Testis (tissue), 2 donors: ENCODE measurements at regions not wholly inside any gene's neighbourhood (a gene's known extent, or its start where the extent isn't known, plus 50 kb on each side); places are given as distances from the start of the nearest gene placed in this dataset.

ENCODE experiments used
- DNase-seq: peaks from one replicate; pipeline ENCODE4 v3.0.0-alpha.2; 2019
- H3K27ac ChIP-seq, 2 donors: fragments of 200-600 bp; sonication (generic); one replicate each; pipeline ENCODE4 v1.5.1; 2019
- H3K27me3 ChIP-seq: fragments of 200-600 bp; sonication (generic); one replicate; pipeline ENCODE4 v1.5.1; 2019
- H3K36me3 ChIP-seq: fragments of 200-600 bp; sonication (generic); one replicate; pipeline ENCODE4 v1.5.1; 2017; ENCODE audit warnings: low read depth; ENCODE audit errors: missing control alignments
- H3K4me1 ChIP-seq: fragments of 200-600 bp; sonication (generic); one replicate; pipeline ENCODE4 v1.5.1; 2019
- H3K4me3 ChIP-seq, 2 donors: fragments of 200-600 bp; sonication (generic); one replicate each; pipeline ENCODE4 v1.5.1; 2017 to 2019
- H3K9me3 ChIP-seq: fragments of 200-600 bp; sonication (generic); one replicate; pipeline ENCODE4 v1.5.1; 2017
- POLR2A ChIP-seq: fragments of 450-650 bp; IDR thresholded peaks from one replicate; pipeline ENCODE4 v1.6.1; 2017; ENCODE audit warnings: antibody characterized with exemption, mild to moderate bottlenecking, moderate library complexity
- WGBS, 2 donors: methylation state at CpG; one replicate each; pipeline ENCODE4 v1.1.5; 2018; 5-methylcytosine and 5-hydroxymethylcytosine counted together
- intact Hi-C: fragments of 100-400 bp; cut with DNase I; formaldehyde crosslinking; loops from one replicate; pipeline ENCODE4 v1.15.1; 2023; ENCODE audit warnings: low total_unique reads
- TF ChIP-seq, protein P1 (sequence below), 3 experiments: fragments of 450-650 bp in 2 of 3; fragments of 200-600 bp in 1 of 3; sonication (generic) in 1 of 3; IDR thresholded peaks; one replicate each; pipeline ENCODE4 v1.5.1; 2016 to 2019; ENCODE audit warnings: antibody characterized with exemption in 3 of 3, mild to moderate bottlenecking in 2 of 3, moderate library complexity in 1 of 3

DNA sequence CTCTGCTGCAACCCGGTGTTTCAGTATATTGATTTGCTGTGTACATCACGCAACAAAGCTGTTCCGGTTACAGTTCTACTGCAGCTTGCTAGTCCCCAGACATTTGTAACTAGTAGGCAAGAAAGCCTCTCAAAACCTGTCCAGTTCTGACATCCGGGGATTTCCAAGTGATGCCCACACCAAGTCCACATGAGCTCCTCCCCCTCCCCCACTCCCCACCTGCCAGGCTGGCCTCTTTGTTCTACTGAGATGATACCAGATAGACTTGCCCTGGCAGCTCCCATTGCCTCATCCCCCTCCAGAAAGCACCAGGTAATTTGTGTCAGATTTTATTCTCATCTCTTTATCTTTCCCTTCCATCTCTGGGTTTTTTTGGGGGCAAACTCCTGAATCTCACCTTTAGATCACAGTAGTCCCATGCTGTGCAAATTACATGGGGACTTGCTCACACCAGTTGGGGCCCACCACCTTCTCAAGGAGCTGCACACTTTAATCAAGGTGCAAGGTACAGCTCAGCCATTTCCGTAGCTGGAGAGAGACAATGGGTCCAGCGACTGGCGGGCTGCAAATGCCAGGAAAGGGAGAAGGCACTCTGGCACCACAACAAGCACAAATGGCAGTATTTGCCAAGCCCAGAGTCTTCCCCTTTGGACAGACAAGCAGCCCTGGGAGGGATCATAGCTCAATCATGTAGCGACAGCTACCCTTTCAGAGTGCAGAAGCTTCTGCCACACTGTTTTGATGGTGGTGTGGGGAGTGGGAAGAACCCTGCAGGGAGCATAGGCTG lies 183.1 kb downstream of the CYLD start:
- no peak for DNase-seq
- no peaks in the 10 kb centered on the region for H3K4me1 ChIP-seq
- intact Hi-C loops = no loop called here
- no peaks in the 10 kb centered on the region for H3K9me3 ChIP-seq
- H3K27me3 ChIP-seq = no peaks in the 10 kb centered on the region
- no peak overlapping the region for H3K27ac ChIP-seq
- TF ChIP-seq, protein P1, sequence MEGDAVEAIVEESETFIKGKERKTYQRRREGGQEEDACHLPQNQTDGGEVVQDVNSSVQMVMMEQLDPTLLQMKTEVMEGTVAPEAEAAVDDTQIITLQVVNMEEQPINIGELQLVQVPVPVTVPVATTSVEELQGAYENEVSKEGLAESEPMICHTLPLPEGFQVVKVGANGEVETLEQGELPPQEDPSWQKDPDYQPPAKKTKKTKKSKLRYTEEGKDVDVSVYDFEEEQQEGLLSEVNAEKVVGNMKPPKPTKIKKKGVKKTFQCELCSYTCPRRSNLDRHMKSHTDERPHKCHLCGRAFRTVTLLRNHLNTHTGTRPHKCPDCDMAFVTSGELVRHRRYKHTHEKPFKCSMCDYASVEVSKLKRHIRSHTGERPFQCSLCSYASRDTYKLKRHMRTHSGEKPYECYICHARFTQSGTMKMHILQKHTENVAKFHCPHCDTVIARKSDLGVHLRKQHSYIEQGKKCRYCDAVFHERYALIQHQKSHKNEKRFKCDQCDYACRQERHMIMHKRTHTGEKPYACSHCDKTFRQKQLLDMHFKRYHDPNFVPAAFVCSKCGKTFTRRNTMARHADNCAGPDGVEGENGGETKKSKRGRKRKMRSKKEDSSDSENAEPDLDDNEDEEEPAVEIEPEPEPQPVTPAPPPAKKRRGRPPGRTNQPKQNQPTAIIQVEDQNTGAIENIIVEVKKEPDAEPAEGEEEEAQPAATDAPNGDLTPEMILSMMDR (IDR thresholded peaks at IDR 0.05) = no peak
- no peak for TF ChIP-seq POLR2A
- WGBS, 2 donors = 90 to 94% methylated on average over 8 of the region's 8 CpGs
- no peaks in the 10 kb centered on the region for H3K36me3 ChIP-seq
- no peak overlapping the region for H3K4me3 ChIP-seq

DNA sequence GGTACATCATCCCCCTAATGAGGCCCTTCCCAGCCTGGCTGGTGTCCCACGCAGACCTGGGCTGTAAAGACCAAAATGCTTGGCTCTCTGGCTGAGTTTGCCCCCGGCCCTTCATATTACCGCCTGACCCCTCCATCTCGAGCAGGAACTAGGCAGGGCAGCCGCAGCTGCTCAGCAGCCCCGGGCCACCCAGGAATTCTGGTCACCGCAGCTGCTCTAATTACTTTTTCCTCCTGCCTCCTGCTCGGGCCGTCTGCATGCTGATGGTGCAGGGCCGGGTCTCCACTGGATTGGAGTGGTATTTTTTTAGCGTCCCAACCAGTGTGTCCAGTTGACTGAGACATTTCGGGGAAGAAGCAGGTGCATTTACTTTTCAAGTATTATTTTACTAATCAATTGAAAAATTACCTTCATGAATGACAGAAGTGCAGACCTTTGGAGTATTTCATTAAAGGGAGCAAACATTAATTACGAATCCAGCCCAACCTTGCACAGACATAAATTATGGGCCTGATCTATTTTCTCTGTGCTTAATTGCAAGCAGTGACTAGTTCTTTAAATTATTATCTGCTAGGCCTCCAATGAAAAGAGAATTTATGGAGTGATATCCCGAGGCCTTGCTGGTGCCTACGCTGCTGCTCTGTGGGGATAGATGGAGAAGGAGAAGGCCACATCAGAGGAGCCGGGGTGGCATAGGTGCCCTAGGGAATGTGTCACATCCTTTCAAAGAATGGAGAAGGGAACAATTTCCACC lies 176.2 kb downstream of the CYLD start:
- DNase-seq = no peak
- Histone ChIP-seq H3K27ac (no peak overlapping the region), H3K36me3 (no peaks in the 10 kb centered on the region), H3K4me3 (no peak overlapping the region), H3K4me1 (no peaks in the 10 kb centered on the region), H3K9me3 (no peaks in the 10 kb centered on the region), H3K27me3 (no peaks in the 10 kb centered on the region)
- WGBS, 2 donors = 52 to 57% methylated on average over 16 of the region's 16 CpGs
- intact Hi-C loops = no loop called here
- TF ChIP-seq POLR2A = no peak
- TF ChIP-seq, protein P1 (IDR thresholded peaks at IDR 0.05) = no peak

DNA sequence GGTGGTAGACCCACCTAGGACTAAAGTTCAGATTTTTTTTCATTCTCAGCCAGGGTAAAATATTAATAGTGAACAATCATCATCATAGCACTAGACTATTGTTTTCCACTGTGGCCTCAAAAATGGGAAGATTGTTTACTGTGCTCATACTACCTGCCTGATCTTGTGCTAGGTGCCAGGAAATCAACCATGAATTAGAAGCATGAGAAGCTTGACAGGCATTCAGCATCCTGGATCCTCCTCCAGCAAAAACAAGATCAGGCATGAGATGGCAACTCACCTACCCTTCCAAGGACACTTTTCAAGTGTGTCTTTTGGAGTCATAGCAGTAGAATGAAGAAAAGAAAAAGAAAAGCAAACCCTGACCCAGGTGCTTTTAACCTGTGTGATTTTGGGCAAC lies 174.2 kb downstream of the CYLD start:
- no peak for TF ChIP-seq POLR2A
- TF ChIP-seq, protein P1 (IDR thresholded peaks at IDR 0.05) = no peak
- Histone ChIP-seq H3K4me1 (no peaks in the 10 kb centered on the region), H3K27me3 (no peaks in the 10 kb centered on the region), H3K36me3 (no peaks in the 10 kb centered on the region), H3K4me3 (no peak overlapping the region), H3K9me3 (no peaks in the 10 kb centered on the region), H3K27ac (no peak overlapping the region)
- intact Hi-C loops = no loop called here
- no peak for DNase-seq

DNA sequence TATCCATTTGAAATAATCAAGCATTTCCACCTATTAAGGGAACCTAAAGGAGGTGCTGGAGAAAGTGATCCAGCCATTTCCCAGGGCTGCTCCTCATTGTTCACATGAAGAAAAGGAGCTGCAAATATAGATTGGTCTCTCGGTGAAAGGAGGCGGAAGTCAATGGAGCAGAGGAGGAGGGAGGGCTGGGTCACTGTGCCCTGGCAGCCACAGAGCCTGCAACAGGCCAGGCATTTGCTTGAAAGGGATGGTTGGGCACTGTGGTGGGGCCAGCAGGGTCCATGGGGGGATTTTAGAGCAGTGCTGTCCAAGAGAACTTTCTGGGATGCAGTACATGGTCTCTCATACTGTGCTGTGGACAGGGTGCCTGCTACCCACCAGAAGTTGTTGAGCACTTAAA lies 173.2 kb downstream of the CYLD start:
- Histone ChIP-seq H3K4me3 (no peak overlapping the region), H3K27ac (no peak overlapping the region), H3K36me3 (no peaks in the 10 kb centered on the region), H3K27me3 (no peaks in the 10 kb centered on the region), H3K9me3 (no peaks in the 10 kb centered on the region), H3K4me1 (no peaks in the 10 kb centered on the region)
- DNase-seq = no peak
- intact Hi-C loops = no loop called here
- WGBS, 2 donors = 68 to 91% methylated on average over 2 of the region's 2 CpGs
- TF ChIP-seq POLR2A = no peak
- TF ChIP-seq, protein P1 (IDR thresholded peaks at IDR 0.05) = no peak
